SH-SY5Y (cell line): ENCODE measurements at regions not wholly inside any gene's neighbourhood (a gene's known extent, or its start where the extent isn't known, plus 50 kb on each side); places are given as distances from the start of the nearest gene placed in this dataset.

Experiments
- GATA2 ChIP-seq: IDR thresholded peaks from 2 replicates; pipeline ENCODE4 v1.6.1; 2011; ENCODE audit warnings: mild to moderate bottlenecking, low read depth, low read length
- GATA3 ChIP-seq: IDR thresholded peaks from 2 replicates; pipeline ENCODE4 v1.6.1; 2011; ENCODE audit warnings: low read depth, mild to moderate bottlenecking, low read length, moderate library complexity

DNA sequence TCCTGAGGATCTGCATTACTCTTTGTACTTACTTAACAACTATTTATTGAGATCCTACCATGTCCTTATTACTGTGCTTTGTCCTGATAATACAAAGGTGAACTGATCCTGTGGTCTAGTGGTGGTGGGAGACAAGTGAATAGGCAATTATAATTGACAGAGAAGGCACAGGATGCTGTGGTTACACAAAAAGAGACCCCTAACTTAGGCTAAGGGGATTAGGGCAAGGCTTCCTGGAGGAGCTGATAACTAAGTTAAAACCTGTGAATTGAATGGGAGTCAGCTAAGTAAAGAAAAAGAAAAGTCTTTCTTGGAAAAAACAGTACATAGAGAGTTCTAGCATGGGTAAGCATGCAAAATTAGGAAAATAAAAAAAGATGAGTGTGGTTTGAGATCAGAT, 164.4 kb downstream of the LARP7 start:
- no peak for TF ChIP-seq GATA2
- no peak for TF ChIP-seq GATA3
